ENCODE measurements at regions not wholly inside any gene's neighbourhood (a gene's known extent, or its start where the extent isn't known, plus 50 kb on each side); places are given as distances from the start of the nearest gene placed in this dataset.

DNA sequence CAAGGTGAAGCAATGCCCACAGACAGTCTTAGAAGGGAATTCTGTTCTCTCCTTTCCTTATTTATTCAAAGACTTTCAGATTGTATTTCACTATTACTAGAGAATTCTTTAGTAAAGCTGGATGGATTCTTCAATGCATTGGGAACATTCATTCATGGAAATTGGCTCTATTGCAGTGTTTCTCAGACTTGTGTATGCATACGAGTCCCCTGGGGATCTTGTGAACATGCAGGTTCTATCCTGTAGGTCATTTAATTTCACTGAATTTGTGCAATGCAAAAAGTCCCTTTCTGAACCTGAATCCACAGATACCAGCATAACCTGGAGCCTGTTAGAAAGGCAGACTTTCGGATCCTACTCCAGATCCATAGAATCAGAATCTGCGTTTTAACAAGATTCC is 160.9 kb upstream of the AHI1 start:
- Histone ChIP-seq H3K4me1 (no peaks in the 10 kb centered on the region), H3K4me3 (no peak overlapping the region), H3K27ac (no peak overlapping the region), H3K27me3 (no peaks in the 10 kb centered on the region), H3K36me3 (no peaks in the 10 kb centered on the region), H3K9me3 (peaks cover 4 to 6% of the 10 kb centered on the region in 2 donors)
- DNase-seq, result no peak
- no peak for TF ChIP-seq POLR2A (IDR thresholded peaks at IDR 0.05)
- TF ChIP-seq, protein P1, sequence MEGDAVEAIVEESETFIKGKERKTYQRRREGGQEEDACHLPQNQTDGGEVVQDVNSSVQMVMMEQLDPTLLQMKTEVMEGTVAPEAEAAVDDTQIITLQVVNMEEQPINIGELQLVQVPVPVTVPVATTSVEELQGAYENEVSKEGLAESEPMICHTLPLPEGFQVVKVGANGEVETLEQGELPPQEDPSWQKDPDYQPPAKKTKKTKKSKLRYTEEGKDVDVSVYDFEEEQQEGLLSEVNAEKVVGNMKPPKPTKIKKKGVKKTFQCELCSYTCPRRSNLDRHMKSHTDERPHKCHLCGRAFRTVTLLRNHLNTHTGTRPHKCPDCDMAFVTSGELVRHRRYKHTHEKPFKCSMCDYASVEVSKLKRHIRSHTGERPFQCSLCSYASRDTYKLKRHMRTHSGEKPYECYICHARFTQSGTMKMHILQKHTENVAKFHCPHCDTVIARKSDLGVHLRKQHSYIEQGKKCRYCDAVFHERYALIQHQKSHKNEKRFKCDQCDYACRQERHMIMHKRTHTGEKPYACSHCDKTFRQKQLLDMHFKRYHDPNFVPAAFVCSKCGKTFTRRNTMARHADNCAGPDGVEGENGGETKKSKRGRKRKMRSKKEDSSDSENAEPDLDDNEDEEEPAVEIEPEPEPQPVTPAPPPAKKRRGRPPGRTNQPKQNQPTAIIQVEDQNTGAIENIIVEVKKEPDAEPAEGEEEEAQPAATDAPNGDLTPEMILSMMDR (IDR thresholded peaks at IDR 0.05), result no peak
- 87 to 90% methylated on average over 3 of the region's 3 CpGs for WGBS, 2 donors (ENCODE audit: low coverage in 1 of 2)
- intact Hi-C loops (cut with DNase I; ENCODE audit: low total_unique reads), result no loop called here
- in situ Hi-C loops (cut with MboI; ENCODE audit: low pct_ligation_motif_present in 1 of 4, low pct_unique_long_range_greater_than_20kb in 1 of 4, low sequenced_read_pairs in 3 of 4), result no loop called here

GRCh38 chr6:135658916-135659315 is 161.4 kb upstream of the AHI1 start:
- Histone ChIP-seq H3K36me3 (no peaks in the 10 kb centered on the region), H3K4me1 (no peaks in the 10 kb centered on the region), H3K9me3 (peaks cover 4 to 6% of the 10 kb centered on the region in 2 donors), H3K27ac (no peak overlapping the region), H3K4me3 (no peak overlapping the region), H3K27me3 (no peaks in the 10 kb centered on the region)
- intact Hi-C loops (cut with DNase I; ENCODE audit: low total_unique reads), result no loop called here
- TF ChIP-seq EP300 (IDR thresholded peaks at IDR 0.05; ENCODE audit: low read depth) (no peak), POLR2AphosphoS5 (IDR thresholded peaks at IDR 0.05) (no peak), POLR2A (IDR thresholded peaks at IDR 0.05) (no peak)
- TF ChIP-seq, protein P1 (IDR thresholded peaks at IDR 0.05), result no peak
- 53 to 81% methylated on average over 2 of the region's 2 CpGs for WGBS, 2 donors (ENCODE audit: low coverage in 1 of 2)
- no peak for DNase-seq
- in situ Hi-C loops (cut with MboI; ENCODE audit: low pct_ligation_motif_present in 1 of 4, low pct_unique_long_range_greater_than_20kb in 1 of 4, low sequenced_read_pairs in 3 of 4), result no loop called here

DNA sequence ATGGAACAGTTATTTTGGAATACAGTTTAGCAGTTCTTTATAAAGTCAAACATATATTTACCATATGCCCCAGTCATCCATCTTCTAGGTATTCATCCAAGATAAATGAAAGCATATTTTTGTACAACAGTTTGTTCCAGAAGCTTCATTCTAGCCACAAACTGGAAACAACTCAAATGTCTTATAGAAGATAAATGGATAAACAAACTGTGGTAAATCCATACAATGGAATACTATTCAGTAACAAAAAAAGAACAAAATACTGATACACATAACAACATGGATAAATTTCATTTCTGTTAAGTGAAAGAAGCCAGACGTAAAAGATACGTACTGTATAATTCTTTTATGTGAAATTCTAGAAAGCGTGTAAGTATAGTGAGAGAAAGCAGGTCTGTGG is 167.0 kb upstream of the AHI1 start:
- Histone ChIP-seq H3K36me3 (no peaks in the 10 kb centered on the region), H3K27ac (no peak overlapping the region), H3K27me3 (no peaks in the 10 kb centered on the region), H3K4me1 (peaks cover 0 to 5% (median 0%) of the 10 kb centered on the region in 4 donors), H3K9me3 (no peaks in the 10 kb centered on the region), H3K4me3 (no peak overlapping the region)
- 94 to 97% methylated on average over 3 of the region's 3 CpGs for WGBS, 2 donors (ENCODE audit: low coverage in 1 of 2)
- no peak for DNase-seq
- TF ChIP-seq POLR2A (IDR thresholded peaks at IDR 0.05) (no peak), EP300 (IDR thresholded peaks at IDR 0.05; ENCODE audit: low read depth) (no peak), POLR2AphosphoS5 (IDR thresholded peaks at IDR 0.05) (no peak)
- TF ChIP-seq, protein P1 (IDR thresholded peaks at IDR 0.05), result no peak
- in situ Hi-C loops (cut with MboI; ENCODE audit: low pct_ligation_motif_present in 1 of 4, low pct_unique_long_range_greater_than_20kb in 1 of 4, low sequenced_read_pairs in 3 of 4), result no loop called here
- intact Hi-C loops (cut with DNase I; ENCODE audit: low total_unique reads), result loop anchor here (5.0 kb wide), 2 partner anchors 43 to 543 kb away; no protein-coding TSS in a partner anchor

GRCh38 chr6:135665935-135666334 is 168.4 kb upstream of the AHI1 start:
- WGBS, 2 donors (ENCODE audit: low coverage in 1 of 2), result 46 to 60% methylated on average over 4 of the region's 4 CpGs
- H3K36me3 ChIP-seq, result no peaks in the 10 kb centered on the region
- no peaks in the 10 kb centered on the region for H3K27me3 ChIP-seq
- in situ Hi-C loops (cut with MboI; ENCODE audit: low pct_ligation_motif_present in 1 of 4, low pct_unique_long_range_greater_than_20kb in 1 of 4, low sequenced_read_pairs in 3 of 4), result no loop called here
- no peak for DNase-seq
- TF ChIP-seq, protein P1 (IDR thresholded peaks at IDR 0.05), result no peak
- TF ChIP-seq EP300 (IDR thresholded peaks at IDR 0.05; ENCODE audit: low read depth) (no peak), POLR2A (IDR thresholded peaks at IDR 0.05) (no peak), POLR2AphosphoS5 (IDR thresholded peaks at IDR 0.05) (no peak)
- no peak overlapping the region for H3K27ac ChIP-seq
- no peak overlapping the region for H3K4me3 ChIP-seq
- intact Hi-C loops (cut with DNase I; ENCODE audit: low total_unique reads), result no loop called here
- H3K9me3 ChIP-seq, result no peaks in the 10 kb centered on the region
- peaks cover 0 to 5% (median 0%) of the 10 kb centered on the region in 4 donors for H3K4me1 ChIP-seq
